GM12878 (cell line): ENCODE measurements at regions not wholly inside any gene's neighbourhood (a gene's known extent, or its start where the extent isn't known, plus 50 kb on each side); places are given as distances from the start of the nearest gene placed in this dataset.

Source experiments
- MEF2B ChIP-seq: fragments of 450-650 bp; IDR thresholded peaks from 2 replicates; pipeline ENCODE4 v1.6.1; 2018; ENCODE audit warnings: mild to moderate bottlenecking, moderate library complexity; ENCODE audit not compliant: partially characterized antibody, poor library complexity, severe bottlenecking
- PML ChIP-seq: IDR thresholded peaks from 2 replicates; pipeline ENCODE4 v1.6.1; 2012; ENCODE audit warnings: low read length, inconsistent platforms
- ZNF687 ChIP-seq: fragments of 450-650 bp; IDR thresholded peaks from 2 replicates; pipeline ENCODE4 v1.6.1; 2017; ENCODE audit warnings: mild to moderate bottlenecking, moderate library complexity
- TF ChIP-seq, protein P1 (sequence below): fragments of 450-650 bp; IDR thresholded peaks from 2 replicates; pipeline ENCODE4 v1.6.1; 2017; ENCODE audit warnings: mild to moderate bottlenecking, moderate library complexity
- TF ChIP-seq, protein P2 (sequence below): fragments of 450-650 bp; IDR thresholded peaks from 2 replicates; pipeline ENCODE4 v1.6.1; 2017; ENCODE audit warnings: low read depth, mild to moderate bottlenecking, moderate library complexity
- TF ChIP-seq, protein P3 (sequence below): fragments of 450-650 bp; IDR thresholded peaks from 2 replicates; pipeline ENCODE4 v1.6.1; 2017; ENCODE audit warnings: mild to moderate bottlenecking, low read depth, inconsistent platforms; ENCODE audit not compliant: poor library complexity, severe bottlenecking

- TF ChIP-seq, protein P1, sequence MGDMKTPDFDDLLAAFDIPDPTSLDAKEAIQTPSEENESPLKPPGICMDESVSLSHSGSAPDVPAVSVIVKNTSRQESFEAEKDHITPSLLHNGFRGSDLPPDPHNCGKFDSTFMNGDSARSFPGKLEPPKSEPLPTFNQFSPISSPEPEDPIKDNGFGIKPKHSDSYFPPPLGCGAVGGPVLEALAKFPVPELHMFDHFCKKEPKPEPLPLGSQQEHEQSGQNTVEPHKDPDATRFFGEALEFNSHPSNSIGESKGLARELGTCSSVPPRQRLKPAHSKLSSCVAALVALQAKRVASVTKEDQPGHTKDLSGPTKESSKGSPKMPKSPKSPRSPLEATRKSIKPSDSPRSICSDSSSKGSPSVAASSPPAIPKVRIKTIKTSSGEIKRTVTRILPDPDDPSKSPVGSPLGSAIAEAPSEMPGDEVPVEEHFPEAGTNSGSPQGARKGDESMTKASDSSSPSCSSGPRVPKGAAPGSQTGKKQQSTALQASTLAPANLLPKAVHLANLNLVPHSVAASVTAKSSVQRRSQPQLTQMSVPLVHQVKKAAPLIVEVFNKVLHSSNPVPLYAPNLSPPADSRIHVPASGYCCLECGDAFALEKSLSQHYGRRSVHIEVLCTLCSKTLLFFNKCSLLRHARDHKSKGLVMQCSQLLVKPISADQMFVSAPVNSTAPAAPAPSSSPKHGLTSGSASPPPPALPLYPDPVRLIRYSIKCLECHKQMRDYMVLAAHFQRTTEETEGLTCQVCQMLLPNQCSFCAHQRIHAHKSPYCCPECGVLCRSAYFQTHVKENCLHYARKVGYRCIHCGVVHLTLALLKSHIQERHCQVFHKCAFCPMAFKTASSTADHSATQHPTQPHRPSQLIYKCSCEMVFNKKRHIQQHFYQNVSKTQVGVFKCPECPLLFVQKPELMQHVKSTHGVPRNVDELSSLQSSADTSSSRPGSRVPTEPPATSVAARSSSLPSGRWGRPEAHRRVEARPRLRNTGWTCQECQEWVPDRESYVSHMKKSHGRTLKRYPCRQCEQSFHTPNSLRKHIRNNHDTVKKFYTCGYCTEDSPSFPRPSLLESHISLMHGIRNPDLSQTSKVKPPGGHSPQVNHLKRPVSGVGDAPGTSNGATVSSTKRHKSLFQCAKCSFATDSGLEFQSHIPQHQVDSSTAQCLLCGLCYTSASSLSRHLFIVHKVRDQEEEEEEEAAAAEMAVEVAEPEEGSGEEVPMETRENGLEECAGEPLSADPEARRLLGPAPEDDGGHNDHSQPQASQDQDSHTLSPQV: no peak
- TF ChIP-seq, protein P2, sequence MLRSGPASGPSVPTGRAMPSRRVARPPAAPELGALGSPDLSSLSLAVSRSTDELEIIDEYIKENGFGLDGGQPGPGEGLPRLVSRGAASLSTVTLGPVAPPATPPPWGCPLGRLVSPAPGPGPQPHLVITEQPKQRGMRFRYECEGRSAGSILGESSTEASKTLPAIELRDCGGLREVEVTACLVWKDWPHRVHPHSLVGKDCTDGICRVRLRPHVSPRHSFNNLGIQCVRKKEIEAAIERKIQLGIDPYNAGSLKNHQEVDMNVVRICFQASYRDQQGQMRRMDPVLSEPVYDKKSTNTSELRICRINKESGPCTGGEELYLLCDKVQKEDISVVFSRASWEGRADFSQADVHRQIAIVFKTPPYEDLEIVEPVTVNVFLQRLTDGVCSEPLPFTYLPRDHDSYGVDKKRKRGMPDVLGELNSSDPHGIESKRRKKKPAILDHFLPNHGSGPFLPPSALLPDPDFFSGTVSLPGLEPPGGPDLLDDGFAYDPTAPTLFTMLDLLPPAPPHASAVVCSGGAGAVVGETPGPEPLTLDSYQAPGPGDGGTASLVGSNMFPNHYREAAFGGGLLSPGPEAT: no peak
- TF ChIP-seq MEF2B: no peak
- TF ChIP-seq, protein P3, sequence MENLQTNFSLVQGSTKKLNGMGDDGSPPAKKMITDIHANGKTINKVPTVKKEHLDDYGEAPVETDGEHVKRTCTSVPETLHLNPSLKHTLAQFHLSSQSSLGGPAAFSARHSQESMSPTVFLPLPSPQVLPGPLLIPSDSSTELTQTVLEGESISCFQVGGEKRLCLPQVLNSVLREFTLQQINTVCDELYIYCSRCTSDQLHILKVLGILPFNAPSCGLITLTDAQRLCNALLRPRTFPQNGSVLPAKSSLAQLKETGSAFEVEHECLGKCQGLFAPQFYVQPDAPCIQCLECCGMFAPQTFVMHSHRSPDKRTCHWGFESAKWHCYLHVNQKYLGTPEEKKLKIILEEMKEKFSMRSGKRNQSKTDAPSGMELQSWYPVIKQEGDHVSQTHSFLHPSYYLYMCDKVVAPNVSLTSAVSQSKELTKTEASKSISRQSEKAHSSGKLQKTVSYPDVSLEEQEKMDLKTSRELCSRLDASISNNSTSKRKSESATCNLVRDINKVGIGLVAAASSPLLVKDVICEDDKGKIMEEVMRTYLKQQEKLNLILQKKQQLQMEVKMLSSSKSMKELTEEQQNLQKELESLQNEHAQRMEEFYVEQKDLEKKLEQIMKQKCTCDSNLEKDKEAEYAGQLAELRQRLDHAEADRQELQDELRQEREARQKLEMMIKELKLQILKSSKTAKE: no peak
- no peak for TF ChIP-seq PML
- TF ChIP-seq ZNF687: no peak
Measured at GRCh38 chr18:10114717-10115463, 201.1 kb downstream of the VAPA start (continued).
